Colon (tissue), 2 donors: ENCODE measurements at regions not wholly inside any gene's neighbourhood (a gene's known extent, or its start where the extent isn't known, plus 50 kb on each side); places are given as distances from the start of the nearest gene placed in this dataset.

Experiments used
- FAIRE-seq: peaks from 2 replicates; lab custom pipeline; 2012; peaks lifted over from hg19 to GRCh38; lab: Jason Lieb, UNC
- donor health status: control.
- donor health status: control.

- FAIRE-seq: no peak
Measured at GRCh38 chr16:62642677-62643076, 606.4 kb upstream of the CDH8 start.

- no peak for FAIRE-seq
Measured at GRCh38 chr16:62639890-62640289, 603.7 kb upstream of the CDH8 start.

GRCh38 chr16:62638964-62639870 is 603.0 kb upstream of the CDH8 start:
- no peak for FAIRE-seq

- no peak for FAIRE-seq
Measured at GRCh38 chr16:62638324-62638911, 602.2 kb upstream of the CDH8 start.

GRCh38 chr16:62625326-62625725 is 589.1 kb upstream of the CDH8 start:
- no peak for FAIRE-seq

GRCh38 chr16:62620275-62620674 is 584.0 kb upstream of the CDH8 start:
- no peak for FAIRE-seq

GRCh38 chr16:62615526-62615925 is 579.3 kb upstream of the CDH8 start:
- FAIRE-seq: no peak

GRCh38 chr16:62610291-62610690 is 574.1 kb upstream of the CDH8 start:
- no peak for FAIRE-seq

GRCh38 chr16:62602790-62603189 is 566.6 kb upstream of the CDH8 start:
- FAIRE-seq: no peak

- no peak for FAIRE-seq
Measured at GRCh38 chr16:62597875-62598274, 561.6 kb upstream of the CDH8 start.

- no peak for FAIRE-seq
Measured at GRCh38 chr16:62596584-62596983, 560.3 kb upstream of the CDH8 start.

- no peak for FAIRE-seq
Measured at GRCh38 chr16:62596125-62596524, 559.9 kb upstream of the CDH8 start.

- no peak for FAIRE-seq
Measured at GRCh38 chr16:62586128-62586862, 550.1 kb upstream of the CDH8 start.

GRCh38 chr16:62585041-62585545 is 548.9 kb upstream of the CDH8 start:
- no peak for FAIRE-seq

GRCh38 chr16:62583414-62583813 is 547.2 kb upstream of the CDH8 start:
- no peak for FAIRE-seq

- FAIRE-seq: no peak
Measured at GRCh38 chr16:62573466-62573865, 537.2 kb upstream of the CDH8 start.

GRCh38 chr16:62568926-62569325 is 532.7 kb upstream of the CDH8 start:
- FAIRE-seq: no peak

GRCh38 chr16:62565706-62566105 is 529.5 kb upstream of the CDH8 start:
- FAIRE-seq: no peak

- FAIRE-seq: no peak
Measured at GRCh38 chr16:62564291-62564690, 528.1 kb upstream of the CDH8 start.

- FAIRE-seq: no peak
Measured at GRCh38 chr16:62562121-62562520, 525.9 kb upstream of the CDH8 start.

GRCh38 chr16:62549875-62550274 is 513.6 kb upstream of the CDH8 start:
- FAIRE-seq: no peak

- FAIRE-seq: no peak
Measured at GRCh38 chr16:62548095-62548494, 511.9 kb upstream of the CDH8 start.

GRCh38 chr16:62546701-62547100 is 510.5 kb upstream of the CDH8 start:
- FAIRE-seq: no peak
